ENCODE measurements at regions not wholly inside any gene's neighbourhood (a gene's known extent, or its start where the extent isn't known, plus 50 kb on each side); places are given as distances from the start of the nearest gene placed in this dataset.

GRCh38 chr12:127144770-127145169 lies 1122.2 kb upstream of the TMEM132C start:
- intact Hi-C loops (cut with DNase I; ENCODE audit: low total_unique reads), result no loop called here
- Histone ChIP-seq H3K4me3 (no peak overlapping the region), H3K9me3 (no peaks in the 10 kb centered on the region), H3K27ac (no peak overlapping the region), H3K27me3 (no peaks in the 10 kb centered on the region), H3K4me1 (no peaks in the 10 kb centered on the region), H3K36me3 (no peaks in the 10 kb centered on the region)
- no peak for ATAC-seq
- in situ Hi-C loops (cut with MboI; ENCODE audit: low sequenced_read_pairs in 4 of 4), result no loop called here
- TF ChIP-seq POLR2A (IDR thresholded peaks at IDR 0.05) (no peak), CTCF (IDR thresholded peaks at IDR 0.05 in 4 of 5, conservative IDR thresholded peaks at IDR 0.05 in 1 of 5) (no peak)
- DNase-seq, result no peak

DNA sequence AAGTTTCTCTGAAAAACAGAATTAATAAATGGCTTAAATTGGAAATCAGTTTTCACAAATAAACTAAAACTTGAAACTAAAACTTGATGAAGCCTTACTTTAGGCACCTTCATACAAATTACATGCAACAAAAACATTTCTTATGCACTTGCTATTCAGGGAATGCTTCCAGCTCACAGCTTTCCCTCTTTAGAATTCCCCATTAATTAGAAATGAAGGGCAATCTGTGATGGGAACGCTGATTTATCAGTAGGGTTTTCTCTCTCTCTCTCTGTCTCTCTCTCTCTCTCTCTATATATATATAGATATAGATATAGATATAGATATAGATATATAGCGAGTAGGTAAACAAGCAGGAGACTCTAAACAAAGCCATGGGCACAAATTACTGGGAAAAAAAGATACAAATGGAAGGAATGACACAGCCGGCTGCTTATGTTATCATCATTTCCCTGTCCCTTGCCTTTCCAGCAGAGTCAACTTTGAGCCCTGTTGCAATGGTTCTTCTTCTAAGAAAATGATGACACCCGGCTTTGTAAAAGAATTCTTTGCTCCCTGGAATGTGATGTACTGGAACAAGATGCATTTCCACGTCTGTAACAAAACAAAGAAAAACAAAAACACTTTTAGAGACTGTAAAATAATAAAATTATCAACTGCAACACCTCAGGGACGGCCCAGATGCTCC lies 1121.6 kb upstream of the TMEM132C start:
- DNase-seq (no peak), ATAC-seq (no peak)
- Histone ChIP-seq H3K4me1 (no peaks in the 10 kb centered on the region), H3K36me3 (no peaks in the 10 kb centered on the region), H3K4me3 (peak overlapping the region; percentile 44 to 60 (median 52)), H3K27me3 (no peaks in the 10 kb centered on the region), H3K9me3 (no peaks in the 10 kb centered on the region), H3K27ac (peak overlapping the region in 1 of 4 donors; percentile 50)
- no peak for TF ChIP-seq POLR2A (IDR thresholded peaks at IDR 0.05)
- TF ChIP-seq CTCF (IDR thresholded peaks at IDR 0.05 in 4 of 5, conservative IDR thresholded peaks at IDR 0.05 in 1 of 5), result no peak
- in situ Hi-C loops (cut with MboI; ENCODE audit: low sequenced_read_pairs in 4 of 4) (no loop called here), intact Hi-C loops (cut with DNase I; ENCODE audit: low total_unique reads) (no loop called here)

GRCh38 chr12:127145929-127146789 lies 1120.8 kb upstream of the TMEM132C start:
- H3K4me3 ChIP-seq, result peak overlapping the region; percentile 44 to 60 (median 52)
- no peaks in the 10 kb centered on the region for H3K9me3 ChIP-seq
- peak; percentile 36 to 58 for ATAC-seq
- DNase-seq, result peak; percentile 8 to 24
- H3K27me3 ChIP-seq, result no peaks in the 10 kb centered on the region
- peak overlapping the region in 2 of 4 donors; percentile 50 to 66 for H3K27ac ChIP-seq
- H3K36me3 ChIP-seq, result no peaks in the 10 kb centered on the region
- no peaks in the 10 kb centered on the region for H3K4me1 ChIP-seq
- in situ Hi-C loops (cut with MboI; ENCODE audit: low sequenced_read_pairs in 4 of 4) (no loop called here), intact Hi-C loops (cut with DNase I; ENCODE audit: low total_unique reads) (no loop called here)
- TF ChIP-seq CTCF (IDR thresholded peaks at IDR 0.05 in 4 of 5, conservative IDR thresholded peaks at IDR 0.05 in 1 of 5) (no peak), POLR2A (IDR thresholded peaks at IDR 0.05) (peak in 1 of 2 donors; percentile 39)

DNA sequence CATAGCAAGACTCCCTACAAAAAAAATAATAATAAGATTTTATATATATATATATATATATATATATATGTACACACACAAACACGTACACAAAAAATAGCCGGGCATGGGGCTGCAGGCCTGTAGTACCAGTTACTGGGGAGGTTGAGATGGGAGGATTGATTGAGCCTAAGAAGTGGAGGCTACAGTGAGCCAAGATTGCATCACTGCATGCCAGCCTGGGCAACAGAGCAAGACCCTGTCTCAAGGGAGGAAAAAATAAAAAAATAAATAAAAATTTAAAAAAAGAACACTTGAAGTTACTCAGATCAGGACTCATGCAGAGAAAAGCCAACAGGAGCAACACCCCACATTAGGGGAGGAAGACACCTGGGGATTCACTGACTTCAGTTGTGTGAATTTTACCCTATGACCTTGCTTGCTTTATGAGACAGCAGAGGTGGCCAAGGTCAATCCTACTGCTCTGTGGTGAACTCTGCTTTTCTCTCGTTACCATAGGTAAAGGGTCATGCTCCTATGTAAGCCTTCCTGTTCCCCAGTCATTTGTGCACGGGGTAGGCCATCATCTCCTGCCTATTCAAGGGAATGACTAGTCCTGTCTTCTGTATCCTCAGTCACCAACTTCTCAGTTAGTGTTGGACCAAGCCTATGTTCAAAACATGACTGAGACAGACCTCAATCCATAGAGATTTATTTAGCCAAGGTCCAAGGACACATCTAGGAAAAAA lies 1119.8 kb upstream of the TMEM132C start:
- no peaks in the 10 kb centered on the region for H3K36me3 ChIP-seq
- H3K4me1 ChIP-seq, result no peaks in the 10 kb centered on the region
- H3K9me3 ChIP-seq, result no peaks in the 10 kb centered on the region
- no peak for DNase-seq
- no peak overlapping the region for H3K4me3 ChIP-seq
- ATAC-seq, result no peak
- in situ Hi-C loops (cut with MboI; ENCODE audit: low sequenced_read_pairs in 4 of 4), result no loop called here
- TF ChIP-seq CTCF (IDR thresholded peaks at IDR 0.05 in 4 of 5, conservative IDR thresholded peaks at IDR 0.05 in 1 of 5), result no peak
- TF ChIP-seq POLR2A (IDR thresholded peaks at IDR 0.05), result no peak
- no peaks in the 10 kb centered on the region for H3K27me3 ChIP-seq
- intact Hi-C loops (cut with DNase I; ENCODE audit: low total_unique reads), result no loop called here
- H3K27ac ChIP-seq, result no peak overlapping the region

Data from gastrocnemius medialis (tissue), 4 donors.